ENCODE measurements at regions not wholly inside any gene's neighbourhood (a gene's known extent, or its start where the extent isn't known, plus 50 kb on each side); places are given as distances from the start of the nearest gene placed in this dataset.

GRCh38 chr18:30828700-30829099, 213.8 kb downstream of the DSC3 start:
- no peak overlapping the region for H2BK15ac ChIP-seq (ENCODE audit: low read length)
- no peaks in the 10 kb centered on the region for H3K4me1 ChIP-seq (replicated peaks in 1 of 4; ENCODE audit: control insufficient read depth in 3 of 4, insufficient read depth in 4 of 4, low read length in 3 of 4)
- no peaks in the 10 kb centered on the region; the same call in 1 of the 2 replicates for H3K23me2 ChIP-seq (ENCODE audit: low read depth, low read length)
- no peak overlapping the region for H2BK5ac ChIP-seq (ENCODE audit: low read depth, low read length)
- no peak overlapping the region for H2BK12ac ChIP-seq (ENCODE audit: low read depth, low read length)
- no peak overlapping the region for H2AK5ac ChIP-seq (ENCODE audit: low read depth, low read length)
- no peak overlapping the region for H3K14ac ChIP-seq (ENCODE audit: insufficient read length)
- no peaks in the 10 kb centered on the region for H3K79me2 ChIP-seq (ENCODE audit: control insufficient read depth in 1 of 2, insufficient read depth in 2 of 2, low read length in 2 of 2)
- H2BK20ac ChIP-seq (ENCODE audit: low read length) = no peak overlapping the region
- no peak overlapping the region for H3K23ac ChIP-seq (ENCODE audit: insufficient read length)
- WGBS, 2 experiments (ENCODE audit: extremely low coverage in 1 of 2, insufficient coverage in 1 of 2, insufficient read length in 1 of 2, insufficient replicate concordance in 2 of 2, low coverage in 1 of 2, low lambda C conversion rate in 2 of 2, missing lambda C conversion rate in 1 of 2) = 92% methylated on average over 2 of the region's 2 CpGs; no CpG with 5 or more reads in 1 of the 2 experiments
- H4K91ac ChIP-seq (replicated peaks; ENCODE audit: insufficient read length, low read length) = no peak overlapping the region
- no peaks in the 10 kb centered on the region for H3K36me3 ChIP-seq (ENCODE audit: control insufficient read depth in 2 of 4, insufficient read depth in 4 of 4, low read length in 3 of 4)
- no peak overlapping the region for H3K18ac ChIP-seq (ENCODE audit: extremely low read depth, low read length)
- H3K27ac ChIP-seq (ENCODE audit: low read depth, low read length) = no peak overlapping the region
- no peak for TF ChIP-seq ATF2 (IDR thresholded peaks at IDR 0.05; ENCODE audit: low read length)
- TF ChIP-seq TAF7 (optimal IDR thresholded peaks at IDR 0.05; ENCODE audit: borderline replicate concordance, low read depth, low read length) = no peak
- no peak for TF ChIP-seq ATF3 (IDR thresholded peaks at IDR 0.05; ENCODE audit: insufficient read depth, low read depth, low read length)
- TF ChIP-seq ZNF274 (IDR thresholded peaks at IDR 0.05; ENCODE audit: borderline replicate concordance, extremely low read depth, low read length) = no peak
- no peak for TF ChIP-seq KDM5A (IDR thresholded peaks at IDR 0.05; ENCODE audit: low read length)
- TF ChIP-seq POLR2A (IDR thresholded peaks at IDR 0.05; ENCODE audit: control extremely low read depth in 1 of 2, low read depth in 2 of 2, low read length in 2 of 2) = no peak
- no peak overlapping the region for H2BK120ac ChIP-seq (replicated peaks; ENCODE audit: low read depth, low read length)
- H4K8ac ChIP-seq (ENCODE audit: extremely low read depth, insufficient read depth, low read length) = no peak overlapping the region
- no peaks in the 10 kb centered on the region for H3K27me3 ChIP-seq (replicated peaks in 1 of 4; ENCODE audit: control insufficient read depth in 3 of 4, extremely low read depth in 1 of 4, insufficient read depth in 3 of 4, low read length in 3 of 4)
- no peak overlapping the region for H3K4me3 ChIP-seq (ENCODE audit: extremely low read depth in 1 of 4, insufficient read depth in 2 of 4, low read depth in 3 of 4, low read length in 4 of 4)
- H3K4ac ChIP-seq (replicated peaks; ENCODE audit: insufficient read length, low read depth, low read length) = no peak overlapping the region
- H4K5ac ChIP-seq (ENCODE audit: insufficient read length, low read depth, low read length) = no peak overlapping the region
- no peak overlapping the region for H3K4me2 ChIP-seq (ENCODE audit: insufficient read depth in 1 of 2, low read depth in 2 of 2, low read length in 2 of 2)
- no peak overlapping the region for H3K9ac ChIP-seq (replicated peaks in 1 of 4; ENCODE audit: extremely low read depth in 1 of 4, low read depth in 3 of 4, low read length in 3 of 4)
- no peak overlapping the region for H2AFZ ChIP-seq (ENCODE audit: low read length)
- ChIA-PET POLR2A (ENCODE audit: partially characterized antibody) (no interaction called here), CTCF (ENCODE audit: partially characterized antibody) (interaction anchor here (0.9 kb wide), 1 partner anchor 549 kb away, joined by 3 read pairs; no protein-coding TSS in a partner anchor)
- no peak for FAIRE-seq
- no peak overlapping the region for H3K56ac ChIP-seq (replicated peaks; ENCODE audit: insufficient read length, low read depth, low read length)
- no peak for DNase-seq (ENCODE audit: low read depth in 1 of 2, low spot score in 2 of 2)
- no peaks in the 10 kb centered on the region for H3K9me3 ChIP-seq (ENCODE audit: insufficient read depth in 2 of 2, low read depth in 1 of 2, low read length in 1 of 2)
- H3K79me1 ChIP-seq (ENCODE audit: low read depth, low read length) = no peaks in the 10 kb centered on the region
- no peaks in the 10 kb centered on the region for H4K20me1 ChIP-seq (replicated peaks in 1 of 2; ENCODE audit: control insufficient read depth in 1 of 2, insufficient read depth in 2 of 2, low read length in 2 of 2)
